Loucy (cell line): ENCODE measurements at regions not wholly inside any gene's neighbourhood (a gene's known extent, or its start where the extent isn't known, plus 50 kb on each side); places are given as distances from the start of the nearest gene placed in this dataset.

Source experiments
- H2AFZ ChIP-seq: fragments of 200-600 bp; sonication (generic); 2 replicates; pipeline ENCODE4 v1.6.0; 2016; ENCODE audit warnings: antibody characterized with exemption, mild to moderate bottlenecking, low read length, moderate library complexity
- H3F3A ChIP-seq: fragments of 200-600 bp; 2 replicates; pipeline ENCODE4 v1.6.0; 2016; ENCODE audit warnings: antibody characterized with exemption, low read depth, mild to moderate bottlenecking
- H3K27me3 ChIP-seq: fragments of 200-600 bp; sonication (generic); 2 replicates; pipeline ENCODE4 v1.6.1; 2014; ENCODE audit warnings: low read length, mild to moderate bottlenecking; ENCODE audit not compliant: insufficient read depth, poor library complexity, severe bottlenecking
- H3K36me3 ChIP-seq: fragments of 200-600 bp; sonication (generic); 2 replicates; pipeline ENCODE4 v1.6.1; 2016; ENCODE audit warnings: low read length; ENCODE audit not compliant: insufficient read depth
- H3K4me1 ChIP-seq: fragments of 200-600 bp; sonication (generic); 2 replicates; pipeline ENCODE4 v1.5.1; 2014; ENCODE audit warnings: low read length, mild to moderate bottlenecking; ENCODE audit not compliant: insufficient read depth, poor library complexity, severe bottlenecking
- H3K4me2 ChIP-seq: fragments of 200-600 bp; sonication (generic); 2 replicates; pipeline ENCODE4 v1.6.0; 2014; ENCODE audit warnings: antibody characterized with exemption, low read length, low read depth, mild to moderate bottlenecking; ENCODE audit not compliant: poor library complexity, severe bottlenecking
- H3K4me3 ChIP-seq: fragments of 200-600 bp; sonication (generic); 2 replicates; pipeline ENCODE4 v1.5.1; 2014; ENCODE audit warnings: low read length, mild to moderate bottlenecking, mixed read lengths; ENCODE audit not compliant: poor library complexity, severe bottlenecking
- H3K79me2 ChIP-seq: fragments of 200-600 bp; sonication (generic); 2 replicates; pipeline ENCODE4 v1.6.1; 2014; ENCODE audit warnings: low read length; ENCODE audit not compliant: insufficient read depth
- H3K9ac ChIP-seq: fragments of 200-600 bp; sonication (generic); 2 replicates; pipeline ENCODE4 v1.6.0; 2014; ENCODE audit warnings: mild to moderate bottlenecking, low read depth, low read length, moderate library complexity; ENCODE audit not compliant: poor library complexity, severe bottlenecking
- H3K9me2 ChIP-seq: fragments of 200-600 bp; sonication (generic); replicated peaks from 2 replicates; pipeline ENCODE4 v1.6.1; 2016; ENCODE audit warnings: low read depth, low read length, mixed read lengths
- H3K9me3 ChIP-seq: fragments of 200-600 bp; sonication (generic); 2 replicates; pipeline ENCODE4 v1.6.1; 2014; ENCODE audit warnings: mild to moderate bottlenecking, antibody characterized with exemption, low read length, low read depth; ENCODE audit not compliant: insufficient read depth
- H4K20me1 ChIP-seq: fragments of 200-600 bp; sonication (generic); 2 replicates; pipeline ENCODE4 v1.6.0; 2014; ENCODE audit warnings: antibody characterized with exemption, low read length, mild to moderate bottlenecking; ENCODE audit not compliant: insufficient read depth, poor library complexity, severe bottlenecking
- EZH2phosphoT487 ChIP-seq: fragments of 200-600 bp; IDR thresholded peaks from 2 replicates; pipeline ENCODE4 v1.6.1; 2018; ENCODE audit warnings: antibody characterized with exemption, mild to moderate bottlenecking, moderate library complexity, borderline replicate concordance
- TF ChIP-seq, protein P1 (sequence below): fragments of 200-600 bp; sonication (generic); conservative IDR thresholded peaks from 2 replicates; pipeline ENCODE4 v1.5.1; 2014; ENCODE audit warnings: mild to moderate bottlenecking, antibody characterized with exemption, low read length

DNA sequence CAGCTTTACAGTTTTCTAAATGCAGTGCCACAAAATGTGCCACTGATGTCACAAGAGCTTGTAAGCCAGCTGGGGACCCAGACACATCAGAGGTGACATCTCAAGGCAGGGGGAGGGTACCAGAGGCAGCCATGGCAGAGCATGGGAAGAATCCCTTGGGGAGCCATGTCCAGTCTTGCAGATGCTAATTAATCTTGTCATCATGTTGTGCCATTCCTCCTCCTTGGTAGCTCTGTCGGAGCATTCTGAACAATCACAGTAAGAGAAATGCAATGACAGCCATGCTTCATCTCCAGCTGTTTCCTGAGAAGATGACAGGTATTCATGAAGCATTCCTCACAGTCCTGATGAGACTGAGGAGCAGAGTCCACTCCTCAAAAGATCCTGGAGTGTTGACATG, 287.9 kb downstream of the RPAP3 start:
- no peak overlapping the region for H3K4me3 ChIP-seq
- no peaks in the 10 kb centered on the region for H3K9me3 ChIP-seq
- no peaks in the 10 kb centered on the region for H3K27me3 ChIP-seq
- no peaks in the 10 kb centered on the region for H3K9me2 ChIP-seq
- TF ChIP-seq, protein P1, sequence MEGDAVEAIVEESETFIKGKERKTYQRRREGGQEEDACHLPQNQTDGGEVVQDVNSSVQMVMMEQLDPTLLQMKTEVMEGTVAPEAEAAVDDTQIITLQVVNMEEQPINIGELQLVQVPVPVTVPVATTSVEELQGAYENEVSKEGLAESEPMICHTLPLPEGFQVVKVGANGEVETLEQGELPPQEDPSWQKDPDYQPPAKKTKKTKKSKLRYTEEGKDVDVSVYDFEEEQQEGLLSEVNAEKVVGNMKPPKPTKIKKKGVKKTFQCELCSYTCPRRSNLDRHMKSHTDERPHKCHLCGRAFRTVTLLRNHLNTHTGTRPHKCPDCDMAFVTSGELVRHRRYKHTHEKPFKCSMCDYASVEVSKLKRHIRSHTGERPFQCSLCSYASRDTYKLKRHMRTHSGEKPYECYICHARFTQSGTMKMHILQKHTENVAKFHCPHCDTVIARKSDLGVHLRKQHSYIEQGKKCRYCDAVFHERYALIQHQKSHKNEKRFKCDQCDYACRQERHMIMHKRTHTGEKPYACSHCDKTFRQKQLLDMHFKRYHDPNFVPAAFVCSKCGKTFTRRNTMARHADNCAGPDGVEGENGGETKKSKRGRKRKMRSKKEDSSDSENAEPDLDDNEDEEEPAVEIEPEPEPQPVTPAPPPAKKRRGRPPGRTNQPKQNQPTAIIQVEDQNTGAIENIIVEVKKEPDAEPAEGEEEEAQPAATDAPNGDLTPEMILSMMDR: no peak
- no peak for TF ChIP-seq EZH2phosphoT487
- no peak overlapping the region for H2AFZ ChIP-seq
- peaks cover 3% of the 10 kb centered on the region for H3K4me1 ChIP-seq
- no peaks in the 10 kb centered on the region for H3K79me2 ChIP-seq
- H3F3A ChIP-seq: no peaks in the 10 kb centered on the region
- no peak overlapping the region for H3K4me2 ChIP-seq
- peaks cover 4% of the 10 kb centered on the region for H4K20me1 ChIP-seq
- no peak overlapping the region for H3K9ac ChIP-seq
- no peaks in the 10 kb centered on the region for H3K36me3 ChIP-seq

DNA sequence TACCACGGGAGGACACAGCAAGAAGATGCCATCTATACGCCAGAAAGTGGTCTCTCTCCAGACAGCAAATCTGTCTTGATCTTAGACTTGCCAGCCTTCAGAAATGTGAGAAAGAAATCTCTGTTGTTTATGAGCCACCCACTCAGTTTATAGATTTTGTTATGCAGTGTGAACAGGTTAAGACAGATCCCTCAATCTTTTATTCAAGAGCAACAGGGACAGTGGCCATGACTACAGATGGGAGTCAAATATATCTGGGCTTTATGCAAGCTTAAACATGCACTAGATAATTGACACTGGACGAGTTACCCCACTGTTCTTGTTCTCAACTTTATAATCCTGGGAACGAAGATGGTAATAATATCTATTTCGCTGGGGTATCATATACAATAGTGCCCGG, 288.7 kb downstream of the RPAP3 start:
- no peak overlapping the region for H3K9ac ChIP-seq
- no peaks in the 10 kb centered on the region for H3K9me2 ChIP-seq
- no peaks in the 10 kb centered on the region for H3F3A ChIP-seq
- peaks cover under 1% of the 10 kb centered on the region for H3K4me1 ChIP-seq
- TF ChIP-seq EZH2phosphoT487: no peak
- TF ChIP-seq, protein P1: no peak
- H4K20me1 ChIP-seq: peaks cover 4% of the 10 kb centered on the region
- H3K4me3 ChIP-seq: no peak overlapping the region
- H3K9me3 ChIP-seq: no peaks in the 10 kb centered on the region
- no peak overlapping the region for H2AFZ ChIP-seq
- H3K4me2 ChIP-seq: no peak overlapping the region
- H3K27me3 ChIP-seq: no peaks in the 10 kb centered on the region
- H3K36me3 ChIP-seq: no peaks in the 10 kb centered on the region
- no peaks in the 10 kb centered on the region for H3K79me2 ChIP-seq

DNA sequence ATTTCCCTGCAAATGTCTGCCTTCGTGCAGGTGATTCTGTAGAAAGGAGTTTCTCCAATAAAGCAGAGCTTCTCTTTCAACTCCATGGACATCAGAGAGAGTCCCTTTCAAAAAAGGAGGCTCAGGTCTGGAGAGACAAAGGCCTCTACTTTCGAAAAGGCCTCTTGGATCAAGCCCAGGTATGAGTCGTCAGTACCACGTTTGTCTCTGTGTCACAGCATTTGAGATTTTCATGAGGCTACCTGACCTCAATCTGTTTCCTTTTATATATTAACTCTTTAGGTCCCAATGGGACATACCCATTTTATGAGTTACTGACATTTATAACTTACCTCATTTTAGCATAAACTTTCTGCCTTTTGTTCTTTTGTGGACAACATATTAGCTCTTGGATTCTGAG, 290.8 kb downstream of the RPAP3 start:
- Histone ChIP-seq H3K27me3 (no peaks in the 10 kb centered on the region), H3K9me2 (no peaks in the 10 kb centered on the region), H3K4me1 (no peaks in the 10 kb centered on the region), H3K4me2 (no peak overlapping the region), H4K20me1 (no peaks in the 10 kb centered on the region), H3K36me3 (no peaks in the 10 kb centered on the region), H3K9me3 (no peaks in the 10 kb centered on the region), H3K4me3 (no peak overlapping the region), H2AFZ (no peak overlapping the region), H3F3A (no peaks in the 10 kb centered on the region), H3K79me2 (no peaks in the 10 kb centered on the region), H3K9ac (no peak overlapping the region)
- no peak for TF ChIP-seq EZH2phosphoT487
- TF ChIP-seq, protein P1: no peak
